CD1c-positive myeloid dendritic cell (primary cell): ENCODE measurements at regions not wholly inside any gene's neighbourhood (a gene's known extent, or its start where the extent isn't known, plus 50 kb on each side); places are given as distances from the start of the nearest gene placed in this dataset.
A peak's percentile ranks its signal among the peaks of the same experiment; 100 is the strongest.
"Not testable (repeated sequence)": the region's sequence is repeated elsewhere in the genome, so short reads cannot be mapped to it uniquely, and the experiment has no call there.

ENCODE experiments used
- DNase-seq: peaks from one replicate; pipeline ENCODE4 v3.0.0-alpha.2; 2016; ENCODE audit errors: extremely low spot score

- DNase-seq: no peak
These were observed 500.8 kb downstream of the NPIPA7 start for GRCh38 chr16:16879567-16880251.

GRCh38 chr16:16881814-16882213 is 502.9 kb downstream of the NPIPA7 start:
- no peak for DNase-seq

- DNase-seq: no peak
These were observed 503.8 kb downstream of the NPIPA7 start for GRCh38 chr16:16882766-16883165.

- DNase-seq: no peak
These were observed 505.5 kb downstream of the NPIPA7 start for GRCh38 chr16:16884451-16884850.

- no peak for DNase-seq
These were observed 508.3 kb downstream of the NPIPA7 start for GRCh38 chr16:16887193-16887592.

GRCh38 chr16:16890964-16891363 is 512.0 kb downstream of the NPIPA7 start:
- DNase-seq: no peak

- DNase-seq: no peak
These were observed 525.7 kb downstream of the NPIPA7 start for GRCh38 chr16:16904601-16905000.

- DNase-seq: no peak
These were observed 526.9 kb downstream of the NPIPA7 start for GRCh38 chr16:16905850-16906249.

- no peak for DNase-seq
These were observed 528.1 kb downstream of the NPIPA7 start for GRCh38 chr16:16907089-16907488.

GRCh38 chr16:16908077-16908476 is 529.1 kb downstream of the NPIPA7 start:
- DNase-seq: peak; percentile 5

- no peak for DNase-seq
These were observed 530.2 kb downstream of the NPIPA7 start for GRCh38 chr16:16909126-16909525.

GRCh38 chr16:16910666-16911065 is 531.7 kb downstream of the NPIPA7 start:
- no peak for DNase-seq

GRCh38 chr16:16915771-16916170 is 536.8 kb downstream of the NPIPA7 start:
- no peak for DNase-seq

GRCh38 chr16:16917191-16917785 is 538.3 kb downstream of the NPIPA7 start:
- DNase-seq: no peak

- DNase-seq: no peak
These were observed 544.5 kb downstream of the NPIPA7 start for GRCh38 chr16:16923479-16923878.

GRCh38 chr16:16924613-16925012 is 545.7 kb downstream of the NPIPA7 start:
- DNase-seq: no peak

- DNase-seq: no peak
These were observed 545.3 kb downstream of the XYLT1 start for GRCh38 chr16:16925432-16925831.

GRCh38 chr16:16928532-16929109 is 542.1 kb downstream of the XYLT1 start:
- no peak for DNase-seq

GRCh38 chr16:16930309-16931000 is 540.3 kb downstream of the XYLT1 start:
- no peak for DNase-seq

- DNase-seq: no peak
These were observed 536.9 kb downstream of the XYLT1 start for GRCh38 chr16:16933861-16934260.

GRCh38 chr16:16934660-16935059 is 536.1 kb downstream of the XYLT1 start:
- no peak for DNase-seq

GRCh38 chr16:16935909-16936308 is 534.9 kb downstream of the XYLT1 start:
- DNase-seq: not testable (repeated sequence)

- DNase-seq: no peak
These were observed 533.2 kb downstream of the XYLT1 start for GRCh38 chr16:16937576-16937975.
